ENCODE measurements at regions not wholly inside any gene's neighbourhood (a gene's known extent, or its start where the extent isn't known, plus 50 kb on each side); places are given as distances from the start of the nearest gene placed in this dataset.
"Not testable (repeated sequence)": the region's sequence is repeated elsewhere in the genome, so short reads cannot be mapped to it uniquely, and the experiment has no call there.

DNA sequence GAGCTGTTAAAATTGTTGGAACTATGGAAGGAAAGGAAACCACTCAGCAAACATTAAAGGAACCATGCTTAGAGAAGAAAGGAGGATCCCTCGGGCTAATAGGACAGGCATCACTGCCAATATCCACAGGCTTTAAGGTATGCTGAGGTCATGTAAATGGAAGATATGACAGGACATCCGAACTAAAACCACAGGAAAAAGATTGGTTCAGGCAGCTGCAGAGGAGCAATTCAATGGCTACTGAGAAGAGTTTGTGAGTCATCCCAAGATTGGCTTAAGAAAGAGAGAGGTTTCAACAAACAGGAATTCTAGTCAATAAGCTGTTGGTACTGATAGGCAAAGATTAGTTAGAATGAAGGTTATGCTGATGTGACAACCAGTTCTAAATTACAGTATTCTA, 106.4 kb upstream of the FAM241A start:
- no peaks in the 10 kb centered on the region for H3K9me3 ChIP-seq (ENCODE audit: insufficient read depth, low read length)
- H3K27ac ChIP-seq (ENCODE audit: low read depth, low read length) = no peak overlapping the region
- no peaks in the 10 kb centered on the region for H3K9me2 ChIP-seq (replicated peaks; ENCODE audit: insufficient read depth, low read length)
- no peak overlapping the region for H3K4me3 ChIP-seq (ENCODE audit: insufficient read depth, low read length, poor library complexity, severe bottlenecking)
- TF ChIP-seq, protein P1, sequence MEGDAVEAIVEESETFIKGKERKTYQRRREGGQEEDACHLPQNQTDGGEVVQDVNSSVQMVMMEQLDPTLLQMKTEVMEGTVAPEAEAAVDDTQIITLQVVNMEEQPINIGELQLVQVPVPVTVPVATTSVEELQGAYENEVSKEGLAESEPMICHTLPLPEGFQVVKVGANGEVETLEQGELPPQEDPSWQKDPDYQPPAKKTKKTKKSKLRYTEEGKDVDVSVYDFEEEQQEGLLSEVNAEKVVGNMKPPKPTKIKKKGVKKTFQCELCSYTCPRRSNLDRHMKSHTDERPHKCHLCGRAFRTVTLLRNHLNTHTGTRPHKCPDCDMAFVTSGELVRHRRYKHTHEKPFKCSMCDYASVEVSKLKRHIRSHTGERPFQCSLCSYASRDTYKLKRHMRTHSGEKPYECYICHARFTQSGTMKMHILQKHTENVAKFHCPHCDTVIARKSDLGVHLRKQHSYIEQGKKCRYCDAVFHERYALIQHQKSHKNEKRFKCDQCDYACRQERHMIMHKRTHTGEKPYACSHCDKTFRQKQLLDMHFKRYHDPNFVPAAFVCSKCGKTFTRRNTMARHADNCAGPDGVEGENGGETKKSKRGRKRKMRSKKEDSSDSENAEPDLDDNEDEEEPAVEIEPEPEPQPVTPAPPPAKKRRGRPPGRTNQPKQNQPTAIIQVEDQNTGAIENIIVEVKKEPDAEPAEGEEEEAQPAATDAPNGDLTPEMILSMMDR (IDR thresholded peaks at IDR 0.05; ENCODE audit: insufficient read depth, low read length, poor library complexity, severe bottlenecking) = no peak
- no peak for TF ChIP-seq EZH2phosphoT487 (conservative IDR thresholded peaks at IDR 0.05; ENCODE audit: low read length)
- no peaks in the 10 kb centered on the region for H3F3A ChIP-seq (ENCODE audit: insufficient read depth)
- H2AFZ ChIP-seq (ENCODE audit: low read depth, low read length, severe bottlenecking) = no peak overlapping the region
- no peaks in the 10 kb centered on the region for H3K36me3 ChIP-seq (ENCODE audit: low read length)
- no peaks in the 10 kb centered on the region for H3K79me2 ChIP-seq (ENCODE audit: insufficient read depth, low read length)
- no peak overlapping the region for H3K4me2 ChIP-seq (ENCODE audit: low read depth, low read length, poor library complexity, severe bottlenecking)
- no peak overlapping the region for H3K9ac ChIP-seq (ENCODE audit: low read length)
- H4K20me1 ChIP-seq (ENCODE audit: low read depth, low read length) = no peaks in the 10 kb centered on the region
- H3K27me3 ChIP-seq (ENCODE audit: low read length) = no peaks in the 10 kb centered on the region

DNA sequence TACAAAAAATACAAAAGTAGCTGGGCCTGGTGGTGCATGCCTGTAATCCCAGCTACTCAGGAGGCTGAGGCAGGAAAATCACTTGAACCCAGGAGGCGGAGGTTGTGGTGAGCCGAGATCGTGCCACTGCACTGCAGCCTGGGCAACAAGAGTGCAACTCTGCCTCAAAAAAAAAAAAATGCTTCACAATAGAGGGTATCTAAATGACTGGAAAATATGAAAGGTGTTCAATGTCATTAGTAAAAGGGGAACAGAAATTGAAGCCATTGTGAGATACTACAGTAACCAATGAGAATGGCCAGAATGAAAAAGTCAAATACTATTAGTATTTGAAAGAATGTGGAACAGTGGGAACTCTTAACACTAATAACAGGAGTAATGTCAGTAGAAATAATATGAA, 96.1 kb upstream of the FAM241A start:
- not testable (repeated sequence) for H3K4me3 ChIP-seq (ENCODE audit: insufficient read depth, low read length, poor library complexity, severe bottlenecking); H3K27ac ChIP-seq (ENCODE audit: low read depth, low read length); H3F3A ChIP-seq (ENCODE audit: insufficient read depth); H4K20me1 ChIP-seq (ENCODE audit: low read depth, low read length); H3K27me3 ChIP-seq (ENCODE audit: low read length); H3K9me2 ChIP-seq (replicated peaks; ENCODE audit: insufficient read depth, low read length); H3K9me3 ChIP-seq (ENCODE audit: insufficient read depth, low read length); H3K4me2 ChIP-seq (ENCODE audit: low read depth, low read length, poor library complexity, severe bottlenecking); H3K79me2 ChIP-seq (ENCODE audit: insufficient read depth, low read length); H3K9ac ChIP-seq (ENCODE audit: low read length); H3K36me3 ChIP-seq (ENCODE audit: low read length); H2AFZ ChIP-seq (ENCODE audit: low read depth, low read length, severe bottlenecking)

DNA sequence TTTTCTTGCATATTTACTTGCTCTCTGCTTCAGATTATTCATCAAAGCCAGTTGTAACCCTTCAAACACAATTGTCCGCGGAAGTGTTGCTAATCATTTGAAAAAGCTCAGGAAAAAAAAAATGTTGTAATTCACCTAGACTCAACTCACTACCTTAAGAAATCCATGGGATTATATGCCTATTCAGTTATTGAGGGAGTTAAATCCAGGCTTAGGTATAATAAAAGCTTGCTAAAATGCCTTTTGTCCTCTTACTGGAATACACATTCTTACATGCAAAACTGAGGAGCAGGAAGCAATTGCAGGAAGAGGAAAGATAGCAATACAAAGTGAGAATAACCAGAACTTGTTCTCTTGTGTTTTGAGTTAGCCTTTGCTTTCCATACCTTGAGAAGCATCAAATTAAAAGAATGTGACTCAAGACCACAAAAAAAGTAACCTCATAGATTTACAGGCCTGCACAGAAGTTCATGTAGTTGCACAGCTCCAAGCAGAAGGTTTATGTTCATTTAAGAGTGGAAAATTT, 91.4 kb upstream of the FAM241A start:
- H3K4me2 ChIP-seq (ENCODE audit: low read depth, low read length, poor library complexity, severe bottlenecking) = no peak overlapping the region
- no peaks in the 10 kb centered on the region for H4K20me1 ChIP-seq (ENCODE audit: low read depth, low read length)
- H2AFZ ChIP-seq (ENCODE audit: low read depth, low read length, severe bottlenecking) = no peak overlapping the region
- no peaks in the 10 kb centered on the region for H3K36me3 ChIP-seq (ENCODE audit: low read length)
- no peak overlapping the region for H3K9ac ChIP-seq (ENCODE audit: low read length)
- H3K27me3 ChIP-seq (ENCODE audit: low read length) = no peaks in the 10 kb centered on the region
- no peak overlapping the region for H3K4me3 ChIP-seq (ENCODE audit: insufficient read depth, low read length, poor library complexity, severe bottlenecking)
- no peaks in the 10 kb centered on the region for H3K9me3 ChIP-seq (ENCODE audit: insufficient read depth, low read length)
- H3K27ac ChIP-seq (ENCODE audit: low read depth, low read length) = no peak overlapping the region
- TF ChIP-seq EZH2phosphoT487 (conservative IDR thresholded peaks at IDR 0.05; ENCODE audit: low read length) = no peak
- TF ChIP-seq, protein P1 (IDR thresholded peaks at IDR 0.05; ENCODE audit: insufficient read depth, low read length, poor library complexity, severe bottlenecking) = no peak
- H3F3A ChIP-seq (ENCODE audit: insufficient read depth) = no peaks in the 10 kb centered on the region
- no peaks in the 10 kb centered on the region for H3K9me2 ChIP-seq (replicated peaks; ENCODE audit: insufficient read depth, low read length)
- H3K79me2 ChIP-seq (ENCODE audit: insufficient read depth, low read length) = no peaks in the 10 kb centered on the region

DNA sequence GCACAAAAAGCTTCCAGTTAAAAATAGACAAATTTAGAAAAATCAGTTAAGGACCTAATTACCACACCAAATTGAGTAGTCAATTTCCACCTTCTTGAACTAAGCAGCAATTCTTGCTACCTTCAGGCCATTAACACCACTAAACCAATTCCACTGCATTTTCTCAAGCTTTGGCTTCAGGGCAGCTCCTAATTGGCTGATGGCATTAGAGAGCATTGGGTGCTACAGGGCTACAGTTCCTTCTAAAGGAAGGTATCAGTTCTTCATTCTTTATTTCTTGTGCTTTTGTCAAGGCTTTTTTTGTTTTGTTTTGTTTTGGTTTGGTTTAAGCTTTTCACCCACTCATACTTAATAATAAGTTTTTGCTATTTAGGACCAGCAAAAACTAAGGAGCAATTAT, 90.2 kb upstream of the FAM241A start:
- H3K4me3 ChIP-seq (ENCODE audit: insufficient read depth, low read length, poor library complexity, severe bottlenecking) = no peak overlapping the region
- no peak overlapping the region for H2AFZ ChIP-seq (ENCODE audit: low read depth, low read length, severe bottlenecking)
- H3K9me2 ChIP-seq (replicated peaks; ENCODE audit: insufficient read depth, low read length) = no peaks in the 10 kb centered on the region
- H3K9ac ChIP-seq (ENCODE audit: low read length) = no peak overlapping the region
- H3K27ac ChIP-seq (ENCODE audit: low read depth, low read length) = no peak overlapping the region
- no peaks in the 10 kb centered on the region for H3K9me3 ChIP-seq (ENCODE audit: insufficient read depth, low read length)
- H3K4me2 ChIP-seq (ENCODE audit: low read depth, low read length, poor library complexity, severe bottlenecking) = no peak overlapping the region
- no peaks in the 10 kb centered on the region for H3K79me2 ChIP-seq (ENCODE audit: insufficient read depth, low read length)
- TF ChIP-seq, protein P1 (IDR thresholded peaks at IDR 0.05; ENCODE audit: insufficient read depth, low read length, poor library complexity, severe bottlenecking) = no peak
- TF ChIP-seq EZH2phosphoT487 (conservative IDR thresholded peaks at IDR 0.05; ENCODE audit: low read length) = no peak
- no peaks in the 10 kb centered on the region for H3F3A ChIP-seq (ENCODE audit: insufficient read depth)
- H3K27me3 ChIP-seq (ENCODE audit: low read length) = no peaks in the 10 kb centered on the region
- H3K36me3 ChIP-seq (ENCODE audit: low read length) = no peaks in the 10 kb centered on the region
- no peaks in the 10 kb centered on the region for H4K20me1 ChIP-seq (ENCODE audit: low read depth, low read length)
